Osteocyte (in vitro differentiated cells): ENCODE measurements at regions not wholly inside any gene's neighbourhood (a gene's known extent, or its start where the extent isn't known, plus 50 kb on each side); places are given as distances from the start of the nearest gene placed in this dataset.

Experiments
- DNase-seq: peaks from one replicate; pipeline ENCODE4 v3.0.0; 2021; ENCODE audit warnings: mixed read lengths; ENCODE audit not compliant: unreplicated experiment; ENCODE audit errors: extremely low spot score
- H3K27ac Mint-ChIP-seq: one replicate; pipeline ENCODE4 v1.8.0; 2021; ENCODE audit warnings: mild to moderate bottlenecking, mixed read lengths; ENCODE audit not compliant: unreplicated experiment
- H3K27me3 Mint-ChIP-seq: one replicate; pipeline ENCODE4 v1.8.0; 2021; ENCODE audit warnings: mixed read lengths; ENCODE audit not compliant: unreplicated experiment
- H3K36me3 Mint-ChIP-seq: one replicate; pipeline ENCODE4 v1.8.0; 2021; ENCODE audit warnings: mixed read lengths; ENCODE audit not compliant: unreplicated experiment
- H3K4me1 Mint-ChIP-seq: one replicate; pipeline ENCODE4 v1.8.0; 2021; ENCODE audit warnings: mixed read lengths; ENCODE audit not compliant: unreplicated experiment
- H3K4me3 Mint-ChIP-seq: one replicate; pipeline ENCODE4 v1.8.0; 2021; ENCODE audit warnings: mild to moderate bottlenecking, moderate library complexity, mixed read lengths; ENCODE audit not compliant: unreplicated experiment
- H3K9me3 Mint-ChIP-seq: one replicate; pipeline ENCODE4 v1.8.0; 2021; ENCODE audit warnings: mixed read lengths; ENCODE audit not compliant: unreplicated experiment
- TF ChIP-seq, protein P1 (sequence below): fragments of 200-600 bp; sonication (generic); IDR thresholded peaks from 2 replicates; pipeline ENCODE4 v1.5.0; 2021; ENCODE audit warnings: antibody characterized with exemption, mild to moderate bottlenecking, moderate library complexity

DNA sequence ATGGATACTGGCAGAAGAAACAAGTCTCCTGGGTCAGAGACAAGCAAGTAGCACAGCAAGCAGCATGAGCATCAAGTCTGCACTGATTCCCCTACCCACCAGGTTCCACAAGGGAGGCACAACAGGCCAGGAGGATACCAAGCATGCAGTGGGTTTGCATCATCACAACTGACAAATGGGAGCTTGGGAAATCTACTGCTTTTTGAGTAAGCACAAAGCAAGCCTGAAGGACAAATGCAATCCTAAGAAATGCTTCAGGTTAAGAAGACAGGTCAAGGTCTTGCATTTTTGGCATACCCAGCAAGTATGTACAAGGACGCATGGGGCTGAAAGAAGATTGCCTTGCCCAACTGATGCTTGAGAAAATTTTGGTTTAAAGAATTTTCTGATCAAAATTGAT is 279.6 kb downstream of the PDGFC start:
- Mint-ChIP-seq H3K9me3 (no peaks in the 10 kb centered on the region), H3K27me3 (no peaks in the 10 kb centered on the region), H3K4me1 (peaks cover 10% of the 10 kb centered on the region), H3K4me3 (no peak overlapping the region), H3K27ac (no peak overlapping the region), H3K36me3 (no peaks in the 10 kb centered on the region)
- TF ChIP-seq, protein P1, sequence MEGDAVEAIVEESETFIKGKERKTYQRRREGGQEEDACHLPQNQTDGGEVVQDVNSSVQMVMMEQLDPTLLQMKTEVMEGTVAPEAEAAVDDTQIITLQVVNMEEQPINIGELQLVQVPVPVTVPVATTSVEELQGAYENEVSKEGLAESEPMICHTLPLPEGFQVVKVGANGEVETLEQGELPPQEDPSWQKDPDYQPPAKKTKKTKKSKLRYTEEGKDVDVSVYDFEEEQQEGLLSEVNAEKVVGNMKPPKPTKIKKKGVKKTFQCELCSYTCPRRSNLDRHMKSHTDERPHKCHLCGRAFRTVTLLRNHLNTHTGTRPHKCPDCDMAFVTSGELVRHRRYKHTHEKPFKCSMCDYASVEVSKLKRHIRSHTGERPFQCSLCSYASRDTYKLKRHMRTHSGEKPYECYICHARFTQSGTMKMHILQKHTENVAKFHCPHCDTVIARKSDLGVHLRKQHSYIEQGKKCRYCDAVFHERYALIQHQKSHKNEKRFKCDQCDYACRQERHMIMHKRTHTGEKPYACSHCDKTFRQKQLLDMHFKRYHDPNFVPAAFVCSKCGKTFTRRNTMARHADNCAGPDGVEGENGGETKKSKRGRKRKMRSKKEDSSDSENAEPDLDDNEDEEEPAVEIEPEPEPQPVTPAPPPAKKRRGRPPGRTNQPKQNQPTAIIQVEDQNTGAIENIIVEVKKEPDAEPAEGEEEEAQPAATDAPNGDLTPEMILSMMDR: no peak
- DNase-seq: no peak

DNA sequence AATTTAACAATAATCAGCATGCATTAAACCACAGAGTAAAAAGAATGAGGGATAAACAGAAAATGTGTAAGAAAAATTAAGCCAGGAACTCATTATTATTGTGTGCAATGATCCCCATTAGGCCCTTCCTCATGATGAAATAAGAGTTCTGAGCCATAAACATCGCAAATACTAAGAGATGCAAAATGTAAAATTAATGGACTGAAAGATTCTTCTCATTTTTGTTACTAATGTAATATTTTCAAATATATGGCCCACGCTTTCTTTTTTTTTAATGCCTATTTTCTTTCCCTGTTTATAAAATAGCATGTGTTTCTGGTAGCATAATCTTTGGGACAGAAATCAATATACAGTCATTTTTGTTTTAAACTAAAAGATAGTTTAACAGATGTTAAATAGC is 281.0 kb downstream of the PDGFC start:
- H3K4me1 Mint-ChIP-seq: peaks cover 22% of the 10 kb centered on the region
- no peaks in the 10 kb centered on the region for H3K27me3 Mint-ChIP-seq
- no peaks in the 10 kb centered on the region for H3K36me3 Mint-ChIP-seq
- H3K27ac Mint-ChIP-seq: no peak overlapping the region
- DNase-seq: no peak
- no peaks in the 10 kb centered on the region for H3K9me3 Mint-ChIP-seq
- no peak overlapping the region for H3K4me3 Mint-ChIP-seq
- TF ChIP-seq, protein P1: no peak

- no peak for DNase-seq
- Mint-ChIP-seq H3K4me3 (no peak overlapping the region), H3K27ac (peak overlapping the region; percentile 69), H3K36me3 (no peaks in the 10 kb centered on the region), H3K4me1 (peaks cover 18% of the 10 kb centered on the region), H3K27me3 (no peaks in the 10 kb centered on the region), H3K9me3 (no peaks in the 10 kb centered on the region)
- TF ChIP-seq, protein P1: no peak
Observed at GRCh38 chr4:156686120-156686519, 285.5 kb downstream of the PDGFC start.

DNA sequence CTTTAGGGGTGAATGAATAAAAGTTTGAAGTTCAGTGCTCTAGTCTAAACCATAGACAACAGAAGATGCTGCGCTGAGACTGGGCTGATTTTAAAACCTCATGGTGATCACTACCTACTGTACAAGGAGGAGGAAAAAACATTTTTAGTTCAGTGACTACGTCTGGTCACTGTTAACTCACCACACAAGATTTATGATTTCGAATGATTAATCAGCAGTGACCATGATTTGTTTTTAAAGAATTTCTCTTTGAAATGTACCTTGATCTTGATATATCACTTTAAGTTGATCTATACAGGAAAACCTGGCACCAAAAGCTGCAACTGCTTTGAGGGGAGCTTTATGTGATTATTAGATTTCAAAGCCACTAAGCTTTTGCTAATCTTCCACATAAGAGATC is 286.3 kb downstream of the PDGFC start:
- no peaks in the 10 kb centered on the region for H3K9me3 Mint-ChIP-seq
- H3K4me1 Mint-ChIP-seq: peaks cover 18% of the 10 kb centered on the region
- no peaks in the 10 kb centered on the region for H3K36me3 Mint-ChIP-seq
- H3K27ac Mint-ChIP-seq: no peak overlapping the region
- TF ChIP-seq, protein P1: no peak
- DNase-seq: no peak
- no peaks in the 10 kb centered on the region for H3K27me3 Mint-ChIP-seq
- no peak overlapping the region for H3K4me3 Mint-ChIP-seq

GRCh38 chr4:156677656-156678055 is 293.9 kb downstream of the PDGFC start:
- no peak for DNase-seq
- TF ChIP-seq, protein P1: no peak
- no peaks in the 10 kb centered on the region for H3K4me1 Mint-ChIP-seq
- H3K9me3 Mint-ChIP-seq: no peaks in the 10 kb centered on the region
- no peak overlapping the region for H3K27ac Mint-ChIP-seq
- H3K27me3 Mint-ChIP-seq: no peaks in the 10 kb centered on the region
- no peak overlapping the region for H3K4me3 Mint-ChIP-seq
- no peaks in the 10 kb centered on the region for H3K36me3 Mint-ChIP-seq
